ENCODE measurements at regions not wholly inside any gene's neighbourhood (a gene's known extent, or its start where the extent isn't known, plus 50 kb on each side); places are given as distances from the start of the nearest gene placed in this dataset.

DNA sequence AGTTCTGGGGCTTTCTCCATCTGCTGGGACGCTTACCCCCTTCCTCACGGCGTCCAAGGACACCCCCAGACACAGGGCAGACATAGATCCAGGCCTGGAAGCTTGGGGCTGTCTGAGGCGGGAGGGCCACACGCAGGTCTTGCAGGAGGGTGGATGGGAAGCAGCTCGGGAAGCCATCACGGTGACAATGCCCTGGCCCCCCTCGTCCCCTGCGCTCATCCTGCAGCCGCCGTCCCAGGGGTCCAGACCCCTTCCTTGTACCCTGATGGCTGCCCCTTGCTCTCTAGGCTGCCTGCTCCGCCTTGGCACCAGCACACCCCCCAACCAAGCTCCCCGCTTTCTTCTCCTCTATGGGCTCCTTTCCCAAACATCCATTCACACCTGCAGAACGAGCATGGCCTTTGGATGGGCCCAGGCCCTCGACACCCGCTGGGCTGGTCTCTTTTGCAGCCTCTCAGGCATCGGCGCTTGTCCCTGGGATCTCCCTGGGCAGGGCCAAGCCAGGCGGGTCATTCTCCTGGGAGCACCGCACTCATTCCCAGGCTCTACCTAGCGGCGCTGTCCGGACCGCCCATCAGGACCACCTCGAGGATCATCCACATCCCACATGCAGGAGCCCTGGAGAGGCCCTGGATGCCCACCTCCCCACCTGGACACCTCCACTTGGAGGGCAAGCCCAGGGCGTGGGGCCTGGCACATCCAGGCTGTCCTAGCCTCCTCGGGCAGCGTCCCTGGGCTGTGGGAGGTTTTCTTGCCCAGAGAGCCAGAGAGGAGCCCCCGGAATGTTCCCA, 274.9 kb downstream of the NDUFA10 start:
- TF ChIP-seq, protein P1, sequence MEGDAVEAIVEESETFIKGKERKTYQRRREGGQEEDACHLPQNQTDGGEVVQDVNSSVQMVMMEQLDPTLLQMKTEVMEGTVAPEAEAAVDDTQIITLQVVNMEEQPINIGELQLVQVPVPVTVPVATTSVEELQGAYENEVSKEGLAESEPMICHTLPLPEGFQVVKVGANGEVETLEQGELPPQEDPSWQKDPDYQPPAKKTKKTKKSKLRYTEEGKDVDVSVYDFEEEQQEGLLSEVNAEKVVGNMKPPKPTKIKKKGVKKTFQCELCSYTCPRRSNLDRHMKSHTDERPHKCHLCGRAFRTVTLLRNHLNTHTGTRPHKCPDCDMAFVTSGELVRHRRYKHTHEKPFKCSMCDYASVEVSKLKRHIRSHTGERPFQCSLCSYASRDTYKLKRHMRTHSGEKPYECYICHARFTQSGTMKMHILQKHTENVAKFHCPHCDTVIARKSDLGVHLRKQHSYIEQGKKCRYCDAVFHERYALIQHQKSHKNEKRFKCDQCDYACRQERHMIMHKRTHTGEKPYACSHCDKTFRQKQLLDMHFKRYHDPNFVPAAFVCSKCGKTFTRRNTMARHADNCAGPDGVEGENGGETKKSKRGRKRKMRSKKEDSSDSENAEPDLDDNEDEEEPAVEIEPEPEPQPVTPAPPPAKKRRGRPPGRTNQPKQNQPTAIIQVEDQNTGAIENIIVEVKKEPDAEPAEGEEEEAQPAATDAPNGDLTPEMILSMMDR (IDR thresholded peaks at IDR 0.05; ENCODE audit: low read depth, low read length), result no peak
- no peak overlapping the region for H3K4me3 ChIP-seq (ENCODE audit: low read depth, low read length)

DNA sequence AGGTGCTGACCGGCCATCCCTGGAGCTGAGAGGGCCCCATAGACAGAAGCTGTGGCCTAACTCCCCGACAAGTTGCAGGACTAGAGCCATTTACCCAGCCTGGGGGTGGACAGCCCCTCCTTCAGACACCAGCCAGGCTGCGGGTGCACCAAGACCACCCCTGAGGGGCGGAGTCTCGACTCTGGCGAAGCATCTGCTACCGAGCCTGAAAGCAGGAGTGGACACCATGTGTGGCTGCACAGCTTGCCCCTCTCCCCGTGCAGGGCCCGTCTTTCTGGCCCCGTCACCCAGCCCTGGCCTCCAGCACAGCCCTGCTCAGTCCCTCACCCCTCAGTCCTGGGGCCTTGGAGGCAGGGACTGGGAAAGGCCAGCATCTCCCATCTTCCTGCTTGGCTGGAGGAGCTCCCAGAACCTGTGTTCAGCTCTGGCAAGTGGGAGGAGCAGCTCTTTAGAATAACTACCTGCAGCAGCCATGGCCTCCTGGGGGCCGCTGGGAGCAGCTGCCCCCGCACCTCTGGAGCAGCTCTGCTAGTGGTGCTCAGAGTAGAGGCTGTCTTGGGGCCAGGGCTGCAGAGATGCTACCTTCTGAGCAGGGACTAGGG, 275.8 kb downstream of the NDUFA10 start:
- TF ChIP-seq, protein P1 (IDR thresholded peaks at IDR 0.05; ENCODE audit: low read depth, low read length), result no peak
- no peak overlapping the region for H3K4me3 ChIP-seq (ENCODE audit: low read depth, low read length)

DNA sequence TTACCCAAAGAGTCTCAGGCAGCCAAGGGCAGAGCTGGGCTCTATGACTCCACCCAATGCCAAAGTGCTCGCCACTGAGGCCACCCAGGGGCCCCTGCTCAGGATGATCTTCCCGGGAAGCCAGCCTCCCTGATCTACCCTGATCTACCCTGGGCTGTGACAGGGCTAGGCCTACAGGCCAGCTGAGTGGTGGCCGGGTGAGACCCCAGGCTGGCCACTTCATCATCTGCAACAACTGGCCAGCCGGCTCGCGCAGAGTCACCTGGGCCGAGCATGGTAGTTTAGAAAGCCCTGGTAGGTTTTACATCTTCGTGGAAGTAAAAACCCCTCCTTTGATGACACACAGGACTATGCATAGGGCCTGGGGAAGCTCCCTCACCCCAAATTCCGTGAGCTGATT, 276.3 kb downstream of the NDUFA10 start:
- TF ChIP-seq, protein P1 (IDR thresholded peaks at IDR 0.05; ENCODE audit: low read depth, low read length), result no peak
- H3K4me3 ChIP-seq (ENCODE audit: low read depth, low read length), result no peak overlapping the region

DNA sequence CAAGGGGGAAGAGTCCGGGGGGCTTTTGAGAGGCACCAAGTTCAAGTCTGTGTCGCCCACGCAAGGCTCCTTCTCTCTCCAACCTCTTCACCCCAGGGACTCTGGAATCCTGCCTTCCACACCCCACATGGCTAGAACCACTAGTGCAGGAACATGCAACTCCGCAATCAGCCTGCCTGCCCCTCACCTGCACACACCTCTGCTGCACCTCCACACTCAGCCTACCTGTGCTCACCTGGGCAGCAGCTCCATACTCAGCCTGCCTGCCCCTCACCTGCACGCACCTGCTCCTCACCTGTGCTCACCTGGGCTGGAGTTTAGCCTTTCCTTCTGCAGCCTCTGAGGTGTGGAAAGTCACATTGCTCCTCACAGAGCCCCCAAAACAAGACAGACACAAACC, 277.4 kb downstream of the NDUFA10 start:
- TF ChIP-seq, protein P1 (IDR thresholded peaks at IDR 0.05; ENCODE audit: low read depth, low read length), result no peak
- H3K4me3 ChIP-seq (ENCODE audit: low read depth, low read length), result no peak overlapping the region

DNA sequence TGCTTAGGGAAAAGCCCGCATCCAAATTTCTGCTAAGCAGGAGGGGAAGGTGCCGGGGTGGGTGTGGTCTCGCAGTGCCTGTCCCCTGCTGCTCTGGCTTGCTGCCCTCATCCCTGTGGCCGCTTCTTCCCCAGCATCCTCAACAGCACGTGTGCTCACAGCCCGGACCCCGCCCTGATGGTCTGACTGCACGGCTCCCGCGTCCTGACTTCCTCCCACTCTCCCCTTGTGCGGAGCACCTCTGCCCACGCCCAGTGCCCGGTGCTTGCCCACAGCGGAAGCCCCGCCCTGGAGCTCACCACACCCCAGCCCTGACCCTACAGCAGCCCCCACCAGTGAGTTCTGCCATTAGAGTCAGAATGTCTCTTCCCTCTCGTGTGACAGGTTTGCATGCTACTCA, 277.9 kb downstream of the NDUFA10 start:
- no peak overlapping the region for H3K4me3 ChIP-seq (ENCODE audit: low read depth, low read length)
- TF ChIP-seq, protein P1 (IDR thresholded peaks at IDR 0.05; ENCODE audit: low read depth, low read length), result no peak

DNA sequence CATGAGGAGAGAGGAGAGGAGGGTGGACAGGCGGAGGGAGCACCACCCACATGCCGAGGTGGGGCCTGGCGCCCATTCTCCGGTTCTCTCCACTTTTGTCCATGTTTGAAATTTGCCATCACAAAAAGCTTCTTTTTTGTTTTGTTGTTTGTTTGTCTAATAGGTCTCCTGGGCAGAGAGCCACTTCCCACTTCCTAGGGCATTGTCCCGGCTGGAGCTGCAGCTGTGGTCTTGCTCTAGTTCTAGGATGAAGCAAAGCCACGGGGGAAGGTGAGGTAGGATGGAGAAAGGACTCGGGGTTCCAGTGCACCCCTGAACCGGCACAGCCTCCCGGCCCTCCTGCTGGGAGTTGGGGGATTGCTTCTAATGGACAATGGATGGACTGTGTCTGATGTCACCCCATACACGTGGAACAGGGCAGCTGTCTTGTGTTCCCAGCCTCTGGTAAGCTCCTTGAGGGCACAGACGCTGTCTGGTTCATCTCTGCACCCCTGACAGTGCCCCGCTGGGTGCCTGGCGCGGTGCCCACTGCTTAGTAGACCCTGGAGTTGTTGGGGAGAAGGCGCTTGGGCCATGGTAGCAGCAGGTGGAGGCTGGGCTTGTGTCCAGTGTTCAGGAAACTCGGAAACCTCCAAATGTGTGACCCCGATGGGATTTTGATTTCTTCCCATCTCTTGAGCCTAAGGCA, 278.4 kb downstream of the NDUFA10 start:
- H3K4me3 ChIP-seq (ENCODE audit: low read depth, low read length), result no peak overlapping the region
- TF ChIP-seq, protein P1 (IDR thresholded peaks at IDR 0.05; ENCODE audit: low read depth, low read length), result no peak

Data from WI38 (cell line).